ENCODE measurements at regions not wholly inside any gene's neighbourhood (a gene's known extent, or its start where the extent isn't known, plus 50 kb on each side); places are given as distances from the start of the nearest gene placed in this dataset.

DNA sequence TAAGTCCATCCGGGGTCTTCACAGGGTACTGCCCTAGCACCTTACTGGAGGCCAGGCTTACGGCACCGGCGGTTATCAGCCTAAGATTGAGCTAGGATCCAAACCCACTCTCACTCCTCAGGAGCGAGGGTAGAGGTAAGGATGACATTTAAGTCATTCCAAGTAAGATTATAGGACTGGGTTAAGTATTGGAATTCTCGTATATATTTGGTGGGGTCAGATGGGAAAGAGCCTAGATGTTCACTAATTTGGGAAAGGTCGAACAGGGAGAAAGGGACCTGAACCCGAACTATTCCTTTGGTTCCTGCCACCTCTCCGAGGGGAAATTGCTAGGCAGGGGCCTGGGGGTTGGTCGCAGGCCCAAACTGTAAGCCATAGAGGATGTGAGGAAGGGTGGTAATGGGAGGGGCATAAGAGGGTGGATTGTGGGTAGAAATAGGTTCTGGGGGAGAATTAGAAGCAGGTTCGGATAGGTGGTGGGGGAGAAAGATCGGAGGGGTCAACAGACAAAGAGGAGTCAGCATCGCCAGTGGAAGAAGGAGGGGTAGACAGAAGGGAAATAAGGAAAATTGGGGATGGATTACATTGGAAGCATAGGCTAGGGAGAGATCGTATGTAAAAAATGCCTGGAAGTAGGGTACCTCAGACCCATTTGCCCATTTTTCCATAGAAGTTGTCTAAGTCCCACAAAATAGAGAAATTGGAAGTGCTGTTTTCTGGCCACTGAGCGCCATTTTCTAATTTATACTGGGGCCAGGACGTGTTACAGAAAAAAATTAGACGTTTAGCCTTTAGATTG is 747.1 kb upstream of the ADGRB3 start (continued):
- TF ChIP-seq, protein P1, sequence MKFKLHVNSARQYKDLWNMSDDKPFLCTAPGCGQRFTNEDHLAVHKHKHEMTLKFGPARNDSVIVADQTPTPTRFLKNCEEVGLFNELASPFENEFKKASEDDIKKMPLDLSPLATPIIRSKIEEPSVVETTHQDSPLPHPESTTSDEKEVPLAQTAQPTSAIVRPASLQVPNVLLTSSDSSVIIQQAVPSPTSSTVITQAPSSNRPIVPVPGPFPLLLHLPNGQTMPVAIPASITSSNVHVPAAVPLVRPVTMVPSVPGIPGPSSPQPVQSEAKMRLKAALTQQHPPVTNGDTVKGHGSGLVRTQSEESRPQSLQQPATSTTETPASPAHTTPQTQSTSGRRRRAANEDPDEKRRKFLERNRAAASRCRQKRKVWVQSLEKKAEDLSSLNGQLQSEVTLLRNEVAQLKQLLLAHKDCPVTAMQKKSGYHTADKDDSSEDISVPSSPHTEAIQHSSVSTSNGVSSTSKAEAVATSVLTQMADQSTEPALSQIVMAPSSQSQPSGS (IDR thresholded peaks at IDR 0.05; ENCODE audit: low read length), result no peak
- no peak for TF ChIP-seq ASH2L (IDR thresholded peaks at IDR 0.05; ENCODE audit: low read length)
- no peak for TF ChIP-seq KDM1A (IDR thresholded peaks at IDR 0.05; ENCODE audit: borderline replicate concordance, low read length)
- no peak for TF ChIP-seq MAFK (IDR thresholded peaks at IDR 0.05; ENCODE audit: low read depth, low read length)
- TF ChIP-seq HDAC6 (IDR thresholded peaks at IDR 0.05; ENCODE audit: low read depth, low read length), result no peak
- TF ChIP-seq SUZ12 (IDR thresholded peaks at IDR 0.05; ENCODE audit: low read length), result no peak
- TF ChIP-seq SP1 (IDR thresholded peaks at IDR 0.05; ENCODE audit: low read depth, low read length), result no peak

Measured in H1 (cell line).